ENCODE measurements at regions not wholly inside any gene's neighbourhood (a gene's known extent, or its start where the extent isn't known, plus 50 kb on each side); places are given as distances from the start of the nearest gene placed in this dataset.

GRCh38 chr20:3354247-3354646 lies 53.2 kb downstream of the DNAAF9 start:
- DNase-seq (ENCODE audit: low read depth) = no peak

GRCh38 chr20:3353646-3354045 lies 53.8 kb downstream of the DNAAF9 start:
- no peak for DNase-seq (ENCODE audit: low read depth)

- no peak for DNase-seq (ENCODE audit: low read depth)
Measured at GRCh38 chr20:3352202-3352601, 55.3 kb downstream of the DNAAF9 start.

- DNase-seq (ENCODE audit: low read depth) = no peak
Measured at GRCh38 chr20:3350422-3350821, 57.0 kb downstream of the DNAAF9 start.

GRCh38 chr20:3349786-3350185 lies 57.7 kb downstream of the DNAAF9 start:
- DNase-seq (ENCODE audit: low read depth) = no peak

- no peak for DNase-seq (ENCODE audit: low read depth)
Measured at GRCh38 chr20:3342766-3343165, 64.7 kb downstream of the DNAAF9 start.

GRCh38 chr20:3340443-3340842 lies 67.0 kb downstream of the DNAAF9 start:
- no peak for DNase-seq (ENCODE audit: low read depth)

GRCh38 chr20:3339571-3339970 lies 67.9 kb downstream of the DNAAF9 start:
- DNase-seq (ENCODE audit: low read depth) = no peak

- no peak for DNase-seq (ENCODE audit: low read depth)
Measured at GRCh38 chr20:3339076-3339475, 68.4 kb downstream of the DNAAF9 start.

- no peak for DNase-seq (ENCODE audit: low read depth)
Measured at GRCh38 chr20:3334156-3334943, 73.1 kb downstream of the DNAAF9 start.

GRCh38 chr20:3330046-3330741 lies 77.3 kb downstream of the DNAAF9 start:
- peak; percentile 22 for DNase-seq (ENCODE audit: low read depth)

- DNase-seq (ENCODE audit: low read depth) = no peak
Measured at GRCh38 chr20:3328501-3328900, 79.0 kb downstream of the DNAAF9 start.

- DNase-seq (ENCODE audit: low read depth) = no peak
Measured at GRCh38 chr20:3326779-3327521, 80.5 kb downstream of the DNAAF9 start.

- DNase-seq (ENCODE audit: low read depth) = no peak
Measured at GRCh38 chr20:3325864-3326263, 81.6 kb downstream of the DNAAF9 start.

- no peak for DNase-seq (ENCODE audit: low read depth)
Measured at GRCh38 chr20:3323398-3323797, 84.1 kb downstream of the DNAAF9 start.

- DNase-seq (ENCODE audit: low read depth) = peak; percentile 9
Measured at GRCh38 chr20:3318226-3318884, 79.4 kb upstream of the SLC4A11 start.

GRCh38 chr20:3316136-3316535 lies 77.1 kb upstream of the SLC4A11 start:
- no peak for DNase-seq (ENCODE audit: low read depth)

- DNase-seq (ENCODE audit: low read depth) = no peak
Measured at GRCh38 chr20:3315136-3315535, 76.1 kb upstream of the SLC4A11 start.

GRCh38 chr20:3314391-3314790 lies 75.4 kb upstream of the SLC4A11 start:
- DNase-seq (ENCODE audit: low read depth) = no peak

- no peak for DNase-seq (ENCODE audit: low read depth)
Measured at GRCh38 chr20:3313683-3314065, 74.7 kb upstream of the SLC4A11 start.

GRCh38 chr20:3312940-3313682 lies 74.1 kb upstream of the SLC4A11 start:
- peak; percentile 20 for DNase-seq (ENCODE audit: low read depth)

- DNase-seq (ENCODE audit: low read depth) = no peak
Measured at GRCh38 chr20:3311623-3312022, 72.6 kb upstream of the SLC4A11 start.

Measured in ELR (cell line).